Skeletal muscle cell (primary cell): ENCODE measurements at regions not wholly inside any gene's neighbourhood (a gene's known extent, or its start where the extent isn't known, plus 50 kb on each side); places are given as distances from the start of the nearest gene placed in this dataset.

Experiments
- DNase-seq: peaks from one replicate; pipeline ENCODE4 v3.0.0-alpha.2; 2010; ENCODE audit warnings: low read depth
- H3K4me3 ChIP-seq: 2 replicates; pipeline ENCODE4 v1.5.1; 2011; ENCODE audit warnings: low read depth, mild to moderate bottlenecking, control low read depth, low read length, moderate library complexity

DNA sequence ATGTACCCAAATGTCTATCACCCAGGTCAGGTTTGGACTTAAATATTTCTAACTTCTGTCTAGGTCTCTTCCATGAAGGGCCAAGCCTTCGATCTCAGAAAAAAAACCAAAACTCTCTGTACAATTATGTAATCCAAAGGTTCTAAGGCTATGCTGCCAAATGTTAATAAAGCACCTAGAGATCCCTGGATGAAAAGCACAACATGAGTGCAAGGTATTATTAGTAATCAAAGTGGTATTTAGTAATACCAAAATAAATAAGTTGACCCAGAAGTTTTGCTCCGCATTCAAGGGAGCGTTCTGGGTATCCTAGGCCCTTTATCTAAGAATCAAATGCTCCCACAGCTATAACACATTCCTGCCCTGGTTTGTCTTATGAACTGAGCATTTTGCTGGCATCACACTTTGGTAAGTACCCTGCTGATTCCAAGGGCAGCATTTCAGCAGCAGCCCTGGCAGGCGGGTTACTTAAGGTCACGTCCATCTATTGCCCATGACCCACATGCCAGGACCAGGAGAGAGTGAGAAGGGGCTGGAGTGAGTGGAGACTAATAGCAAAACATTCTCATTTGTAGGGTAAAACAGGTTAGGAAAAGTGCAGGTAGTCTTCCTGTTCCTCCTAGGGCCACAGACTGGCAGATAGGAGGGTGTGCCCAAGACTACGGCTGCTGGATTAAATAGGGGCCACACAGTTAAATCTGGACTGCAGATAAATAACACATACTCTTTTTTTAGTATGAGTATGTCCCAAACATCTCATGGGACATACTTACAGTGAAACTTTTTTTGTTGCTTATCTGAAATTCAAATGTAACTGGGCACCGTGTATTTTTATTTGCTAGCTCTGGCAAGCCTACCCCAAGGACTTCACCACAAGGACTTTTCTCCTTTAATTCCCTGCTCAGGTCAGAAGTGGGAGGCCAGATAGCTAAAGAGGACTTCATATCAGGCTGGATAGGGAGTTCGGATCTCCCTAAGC is 76.0 kb upstream of the SNRK start:
- H3K4me3 ChIP-seq, result no peak overlapping the region
- no peak for DNase-seq

- peak; percentile 56 for DNase-seq
- H3K4me3 ChIP-seq, result no peak overlapping the region
Measured at GRCh38 chr3:43207628-43208085, 78.7 kb upstream of the SNRK start.

GRCh38 chr3:43206632-43207031 is 79.7 kb upstream of the SNRK start:
- no peak for DNase-seq
- H3K4me3 ChIP-seq, result no peak overlapping the region

DNA sequence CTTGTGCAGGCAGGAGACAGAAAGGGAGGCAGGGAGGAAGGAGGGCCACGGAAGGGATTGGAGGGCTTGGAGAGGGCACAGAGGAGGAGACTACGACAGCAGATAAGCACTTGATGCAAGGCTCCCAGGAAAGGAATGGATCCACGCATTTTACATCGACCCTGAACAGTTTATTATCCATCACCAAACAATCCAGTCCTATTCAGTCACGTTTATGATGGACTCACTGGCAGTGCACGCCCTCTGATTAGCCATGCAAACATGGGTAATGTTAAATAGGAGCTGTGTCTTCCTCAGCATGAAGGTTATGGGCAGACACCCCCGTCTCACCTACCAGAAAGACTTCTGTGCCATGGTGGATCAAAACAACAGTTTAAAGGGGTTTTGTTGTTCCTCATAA is 80.2 kb upstream of the SNRK start:
- no peak for DNase-seq
- H3K4me3 ChIP-seq, result no peak overlapping the region

GRCh38 chr3:43203022-43203421 is 83.3 kb upstream of the SNRK start:
- no peak overlapping the region for H3K4me3 ChIP-seq
- DNase-seq, result no peak

GRCh38 chr3:43201581-43201980 is 84.8 kb upstream of the SNRK start:
- no peak overlapping the region for H3K4me3 ChIP-seq
- DNase-seq, result no peak

- H3K4me3 ChIP-seq, result no peak overlapping the region
- no peak for DNase-seq
Measured at GRCh38 chr3:43199645-43200306, 86.6 kb upstream of the SNRK start.

- no peak for DNase-seq
- no peak overlapping the region for H3K4me3 ChIP-seq
Measured at GRCh38 chr3:43198791-43199644, 87.3 kb upstream of the SNRK start.

GRCh38 chr3:43198301-43198700 is 88.0 kb upstream of the SNRK start:
- no peak for DNase-seq
- H3K4me3 ChIP-seq, result no peak overlapping the region

- no peak for DNase-seq
- H3K4me3 ChIP-seq, result no peak overlapping the region
Measured at GRCh38 chr3:43197181-43197580, 89.2 kb upstream of the SNRK start.

- no peak for DNase-seq
Measured at GRCh38 chr3:43196721-43197120, 89.6 kb upstream of the SNRK start.

GRCh38 chr3:43195115-43195498 is 89.2 kb upstream of the POMGNT2 start:
- H3K4me3 ChIP-seq, result no peak overlapping the region
- DNase-seq, result no peak

More at GRCh38 chr3:43196721-43197120, 89.6 kb upstream of the SNRK start:
- H3K4me3 ChIP-seq, result no peak overlapping the region

DNA sequence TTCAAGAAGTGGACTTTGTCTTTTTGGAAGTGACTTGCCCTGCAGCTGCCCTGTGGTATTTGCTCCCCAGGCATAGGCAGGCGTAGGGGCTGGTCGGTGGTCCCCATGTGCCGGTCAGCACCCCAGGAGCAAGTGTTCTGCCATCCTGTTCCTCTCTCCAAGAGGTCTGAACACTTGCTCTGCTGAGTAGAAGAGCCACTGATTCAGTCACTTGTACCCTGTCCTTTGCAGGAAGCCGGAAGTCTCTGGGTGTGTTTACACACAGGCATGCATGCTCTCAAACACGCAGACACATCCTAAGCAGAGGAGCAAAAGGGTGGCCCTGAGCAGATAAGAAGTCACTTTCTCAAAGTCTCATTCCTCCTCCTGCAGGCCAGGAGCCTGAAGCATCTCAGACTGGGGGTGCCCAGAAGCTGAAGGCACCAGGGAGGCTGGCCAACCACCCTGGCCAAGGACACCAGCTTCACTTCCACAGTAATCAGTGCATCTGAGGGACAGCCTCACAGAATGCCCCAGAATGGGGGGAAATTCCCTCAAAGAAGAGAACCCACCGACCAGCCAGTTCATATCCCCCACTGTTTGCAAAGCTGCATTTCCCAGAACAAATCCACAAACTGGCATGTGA is 88.7 kb upstream of the POMGNT2 start:
- H3K4me3 ChIP-seq, result no peak overlapping the region
- no peak for DNase-seq

GRCh38 chr3:43194069-43194468 is 88.2 kb upstream of the POMGNT2 start:
- no peak overlapping the region for H3K4me3 ChIP-seq
- no peak for DNase-seq

DNA sequence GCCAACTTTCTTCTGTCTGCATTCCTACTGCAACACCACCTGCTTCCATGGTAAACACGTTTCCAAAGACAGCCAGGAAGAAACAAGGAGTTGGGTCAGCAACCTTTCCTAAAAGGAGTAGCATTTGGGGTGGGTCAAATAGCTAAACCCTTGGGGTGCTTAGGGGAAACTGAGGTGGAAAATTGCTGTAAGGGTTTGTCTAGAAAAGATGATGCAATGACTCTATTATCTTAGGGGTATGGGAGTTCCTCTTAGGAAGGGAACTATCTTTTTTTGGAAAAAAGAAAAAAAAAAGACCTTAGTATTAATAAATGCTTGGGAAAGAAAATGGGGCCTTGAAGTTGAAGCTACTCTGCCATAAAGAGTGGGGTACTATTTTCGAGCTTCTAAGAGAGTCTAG is 86.1 kb upstream of the POMGNT2 start:
- no peak for DNase-seq
- H3K4me3 ChIP-seq, result no peak overlapping the region

- H3K4me3 ChIP-seq, result no peak overlapping the region
- no peak for DNase-seq
Measured at GRCh38 chr3:43191116-43191515, 85.2 kb upstream of the POMGNT2 start.

DNA sequence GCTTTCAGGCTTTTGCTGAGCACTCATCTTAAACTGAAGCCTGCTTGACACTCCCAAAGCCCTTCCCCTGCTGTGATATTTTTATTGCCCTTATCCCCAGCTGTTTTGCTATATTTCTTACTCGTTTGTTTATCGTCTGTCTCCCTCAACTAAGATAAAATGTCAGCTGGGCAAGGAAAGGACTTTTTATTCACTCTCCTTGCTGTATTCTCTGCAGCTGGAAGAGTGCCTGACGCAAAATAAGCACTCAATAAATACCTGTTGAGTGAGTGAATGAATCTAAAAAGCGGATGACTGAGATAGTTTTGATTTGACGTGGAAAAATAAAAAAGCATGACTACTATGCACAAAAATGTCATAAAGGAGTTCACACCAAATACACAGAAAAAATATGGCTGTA is 84.8 kb upstream of the POMGNT2 start:
- H3K4me3 ChIP-seq, result no peak overlapping the region
- DNase-seq, result peak; percentile 64

- no peak for DNase-seq
- H3K4me3 ChIP-seq, result no peak overlapping the region
Measured at GRCh38 chr3:43187836-43188479, 82.1 kb upstream of the POMGNT2 start.

DNA sequence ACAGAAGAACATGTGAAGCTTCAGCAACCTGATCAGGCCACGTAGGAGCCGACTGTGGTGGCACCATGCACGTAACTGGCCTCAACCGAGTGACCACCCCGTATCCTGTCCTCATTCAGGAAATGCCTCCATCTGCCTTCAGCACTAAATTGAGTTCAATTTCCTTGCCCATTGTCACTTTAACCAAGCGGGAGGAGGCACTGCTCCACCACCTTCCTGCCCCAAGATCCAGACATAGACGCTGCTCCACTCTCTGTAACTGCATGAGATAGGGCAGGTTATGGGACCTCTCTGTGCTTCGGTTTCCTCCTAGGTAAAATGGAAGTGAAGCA is 80.1 kb upstream of the POMGNT2 start:
- DNase-seq, result no peak
- no peak overlapping the region for H3K4me3 ChIP-seq
